Thyroid gland (tissue), 4 donors: ENCODE measurements at regions not wholly inside any gene's neighbourhood (a gene's known extent, or its start where the extent isn't known, plus 50 kb on each side); places are given as distances from the start of the nearest gene placed in this dataset.

Source experiments
- DNase-seq, 2 donors: peaks; one replicate each; pipeline ENCODE4 v3.0.0-alpha.2; 2019
- H3K27ac ChIP-seq, 3 donors: fragments of 200-600 bp; sonication (generic); 1 replicate in 2 of 3; 2 replicates in 1 of 3; pipeline ENCODE4 v1.5.1; 2016 to 2019; ENCODE audit warnings: mild to moderate bottlenecking in 1 of 3, moderate library complexity in 1 of 3
- H3K27me3 ChIP-seq: fragments of 200-600 bp; sonication (generic); one replicate; pipeline ENCODE4 v1.5.1; 2019
- H3K36me3 ChIP-seq, 2 donors: fragments of 200-600 bp; sonication (generic); one replicate each; pipeline ENCODE4 v1.5.1; 2016 to 2019
- H3K4me1 ChIP-seq, 2 donors: fragments of 200-600 bp; sonication (generic); one replicate each; pipeline ENCODE4 v1.5.1; 2017 to 2019
- H3K4me3 ChIP-seq, 3 donors: fragments of 200-600 bp; sonication (generic); replicated peaks in 1 of 3; 1 replicate in 2 of 3; 2 replicates in 1 of 3; pipeline ENCODE4 v1.5.1; 2016; ENCODE audit warnings: mild to moderate bottlenecking in 1 of 3
- H3K9me3 ChIP-seq: fragments of 200-600 bp; sonication (generic); one replicate; pipeline ENCODE4 v1.5.1; 2017
- CTCF ChIP-seq, 6 experiments: fragments of 200-600 bp in 3 of 6; fragments of 450-650 bp in 3 of 6; sonication (generic) in 3 of 6; IDR thresholded peaks; one replicate each; pipeline ENCODE4 v1.5.1; 2016 to 2019; ENCODE audit warnings: antibody characterized with exemption in 6 of 6, mild to moderate bottlenecking in 2 of 6, inconsistent platforms in 1 of 6, moderate library complexity in 1 of 6
- POLR2A ChIP-seq, 2 donors: fragments of 450-650 bp; IDR thresholded peaks; one replicate each; pipeline ENCODE4 v1.6.1; 2017; ENCODE audit warnings: antibody characterized with exemption in 2 of 2, mild to moderate bottlenecking in 2 of 2, moderate library complexity in 1 of 2
- WGBS, 2 donors: methylation state at CpG; one replicate each; pipeline ENCODE4 v1.1.5; 2017; 5-methylcytosine and 5-hydroxymethylcytosine counted together
- intact Hi-C: fragments of 100-400 bp; cut with DNase I; formaldehyde crosslinking; loops from one replicate; pipeline ENCODE4 v1.15.1; 2023

DNA sequence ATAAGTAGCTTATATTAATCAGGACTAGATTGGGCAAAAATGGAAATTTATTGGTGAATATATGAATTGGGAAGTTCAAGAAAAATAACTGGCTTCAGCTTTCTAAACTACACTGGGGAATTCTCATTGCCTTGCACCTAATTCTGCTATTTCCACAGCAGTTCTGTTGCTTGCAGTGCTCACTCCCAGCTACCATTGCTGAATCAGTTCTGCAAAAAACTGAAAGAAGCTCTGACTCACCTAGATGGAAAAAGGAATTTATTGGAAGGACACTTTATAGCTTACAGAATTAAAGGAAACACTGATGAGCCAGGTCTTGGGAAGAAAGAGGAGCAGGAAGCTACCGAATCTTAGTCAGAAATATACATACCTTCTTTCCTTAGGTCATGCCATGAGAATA, 60.3 kb upstream of the ACVR1 start:
- Histone ChIP-seq H3K4me3 (no peak overlapping the region), H3K27me3 (no peaks in the 10 kb centered on the region), H3K27ac (no peak overlapping the region), H3K4me1 (no peaks in the 10 kb centered on the region), H3K36me3 (no peaks in the 10 kb centered on the region), H3K9me3 (no peaks in the 10 kb centered on the region)
- DNase-seq = no peak
- intact Hi-C loops = no loop called here
- no peak for TF ChIP-seq CTCF (IDR thresholded peaks at IDR 0.05)
- TF ChIP-seq POLR2A (IDR thresholded peaks at IDR 0.05) = no peak
- 94 to 100% methylated on average over 1 of the region's 1 CpG for WGBS, 2 donors

DNA sequence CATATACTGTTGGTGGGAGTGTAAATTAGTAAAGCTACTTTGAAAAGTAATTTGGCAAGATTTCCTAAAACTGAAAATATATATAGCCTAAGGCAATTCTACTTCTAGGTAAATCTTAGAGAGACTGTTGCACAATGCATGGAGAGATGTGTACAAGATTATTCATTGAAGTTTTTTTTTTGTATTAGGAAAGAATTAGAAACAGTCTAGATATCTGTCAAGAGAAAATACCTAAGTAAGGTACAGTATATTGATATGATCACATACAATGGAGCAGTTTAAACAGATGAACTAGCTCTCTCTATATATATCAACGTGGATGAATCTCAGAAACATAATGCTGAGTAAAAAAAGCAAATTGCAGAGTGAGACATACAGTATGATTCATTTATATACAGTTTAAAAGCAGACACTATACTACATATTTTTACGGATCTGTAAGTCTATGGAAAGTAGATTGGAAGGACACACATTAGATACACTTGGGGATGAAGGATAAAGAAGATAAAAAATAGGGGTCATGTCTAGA, 59.3 kb upstream of the ACVR1 start:
- no peak for TF ChIP-seq CTCF (IDR thresholded peaks at IDR 0.05)
- TF ChIP-seq POLR2A (IDR thresholded peaks at IDR 0.05) = no peak
- WGBS, 2 donors = 78 to 83% methylated on average over 2 of the region's 2 CpGs
- no peak overlapping the region for H3K4me3 ChIP-seq
- H3K36me3 ChIP-seq = no peaks in the 10 kb centered on the region
- intact Hi-C loops = no loop called here
- no peaks in the 10 kb centered on the region for H3K27me3 ChIP-seq
- H3K4me1 ChIP-seq = no peaks in the 10 kb centered on the region
- DNase-seq = no peak
- H3K9me3 ChIP-seq = no peaks in the 10 kb centered on the region
- no peak overlapping the region for H3K27ac ChIP-seq

GRCh38 chr2:157934684-157935377, 58.7 kb upstream of the ACVR1 start:
- TF ChIP-seq POLR2A (IDR thresholded peaks at IDR 0.05) = no peak
- no peak for TF ChIP-seq CTCF (IDR thresholded peaks at IDR 0.05)
- no peak overlapping the region for H3K4me3 ChIP-seq
- intact Hi-C loops = no loop called here
- no peak for DNase-seq
- H3K27ac ChIP-seq = no peak overlapping the region
- H3K4me1 ChIP-seq = no peaks in the 10 kb centered on the region
- no peaks in the 10 kb centered on the region for H3K9me3 ChIP-seq
- WGBS, 2 donors = 81% methylated on average over 3 of the region's 3 CpGs
- no peaks in the 10 kb centered on the region for H3K36me3 ChIP-seq
- H3K27me3 ChIP-seq = no peaks in the 10 kb centered on the region

DNA sequence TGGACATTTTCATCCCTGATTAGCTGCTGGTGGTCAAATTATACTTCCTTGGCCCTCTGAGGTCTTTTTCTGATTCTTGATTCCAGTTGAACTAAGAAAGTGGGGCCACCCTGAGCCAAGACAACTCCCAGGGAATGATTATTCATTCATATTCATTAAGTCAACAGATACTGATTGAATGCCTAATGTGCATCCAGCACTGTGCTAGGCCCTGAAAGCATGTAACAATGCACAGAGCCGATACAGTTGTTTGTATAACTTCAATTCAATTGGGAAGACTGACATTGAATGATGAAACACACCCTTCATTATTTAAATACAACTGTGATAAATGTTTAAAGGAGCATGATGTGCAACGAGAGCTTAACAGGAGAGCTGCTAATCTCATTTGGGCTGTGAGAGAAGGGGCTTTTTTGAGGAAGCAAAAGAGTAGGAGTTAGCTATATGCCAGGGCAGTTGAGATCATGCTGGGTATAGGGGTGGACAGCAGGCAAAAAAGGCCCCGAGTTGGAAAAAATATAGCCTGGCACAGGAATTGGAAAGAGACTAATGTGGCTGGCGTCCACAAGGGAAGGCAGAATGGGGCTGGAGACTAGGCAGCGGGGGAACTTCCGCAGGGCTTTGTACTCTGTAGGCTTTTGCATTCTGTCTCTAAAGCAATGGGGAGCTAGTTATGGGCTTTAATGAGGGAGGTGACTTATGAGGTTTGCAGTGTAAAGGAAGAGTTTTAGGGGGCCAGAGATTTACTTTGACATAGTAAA, 57.2 kb upstream of the ACVR1 start:
- 64 to 75% methylated on average over 6 of the region's 6 CpGs for WGBS, 2 donors
- no peak for TF ChIP-seq POLR2A (IDR thresholded peaks at IDR 0.05)
- TF ChIP-seq CTCF (IDR thresholded peaks at IDR 0.05) = no peak
- H3K4me3 ChIP-seq = no peak overlapping the region
- no peak for DNase-seq
- H3K27ac ChIP-seq = no peak overlapping the region
- H3K36me3 ChIP-seq = no peaks in the 10 kb centered on the region
- no peaks in the 10 kb centered on the region for H3K9me3 ChIP-seq
- H3K4me1 ChIP-seq = no peaks in the 10 kb centered on the region
- intact Hi-C loops = no loop called here
- no peaks in the 10 kb centered on the region for H3K27me3 ChIP-seq
